H1 (cell line): ENCODE measurements at regions not wholly inside any gene's neighbourhood (a gene's known extent, or its start where the extent isn't known, plus 50 kb on each side); places are given as distances from the start of the nearest gene placed in this dataset.

Experiments
- CHD7 ChIP-seq: fragments of 300-600 bp; sonication (generic); IDR thresholded peaks from 2 replicates; pipeline ENCODE4 v1.7.1; 2012; ENCODE audit warnings: low read length, moderate library complexity, mild to moderate bottlenecking, inconsistent platforms; ENCODE audit not compliant: insufficient replicate concordance
- CTBP2 ChIP-seq: IDR thresholded peaks from 2 replicates; pipeline ENCODE4 v1.7.0; 2011; ENCODE audit warnings: borderline replicate concordance, mild to moderate bottlenecking, moderate library complexity, mixed read lengths, low read length; ENCODE audit not compliant: insufficient read depth, insufficient read length

DNA sequence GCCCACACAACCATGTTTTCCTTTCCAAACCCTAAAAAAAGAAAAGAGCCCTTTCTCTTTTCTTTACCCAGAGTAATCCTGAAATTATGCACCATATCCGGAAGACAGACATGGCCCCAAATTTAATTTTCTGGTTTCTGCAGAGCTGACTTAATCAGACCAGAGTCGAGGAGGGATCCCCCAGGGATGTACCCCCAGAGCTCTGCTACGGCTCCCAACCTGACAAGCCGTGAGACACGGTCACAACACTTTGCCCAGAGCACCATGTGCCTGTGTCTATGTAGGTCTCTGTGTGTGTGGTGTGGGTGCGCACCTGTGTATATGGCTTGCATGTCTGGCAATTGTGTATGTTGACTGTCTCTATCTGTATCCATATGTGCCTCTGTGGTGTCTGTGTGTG is 77.6 kb upstream of the CLMN start (continued):
- TF ChIP-seq CHD7 (no peak), CTBP2 (no peak)
- TF ChIP-seq, all 59 proteins: peak for 0
